ENCODE measurements at regions not wholly inside any gene's neighbourhood (a gene's known extent, or its start where the extent isn't known, plus 50 kb on each side); places are given as distances from the start of the nearest gene placed in this dataset.

GRCh38 chr7:113730309-113730955 lies 188.4 kb downstream of the PPP1R3A start:
- DNase-seq (ENCODE audit: low read depth): peak; percentile 56
- in situ Hi-C loops (cut with HindIII; ENCODE audit: low pct_unique_long_range_greater_than_20kb, low sequenced_read_pairs): no loop called here

GRCh38 chr7:113727486-113727885 lies 191.3 kb downstream of the PPP1R3A start:
- in situ Hi-C loops (cut with HindIII; ENCODE audit: low pct_unique_long_range_greater_than_20kb, low sequenced_read_pairs): no loop called here
- no peak for DNase-seq (ENCODE audit: low read depth)

GRCh38 chr7:113722006-113722405 lies 196.8 kb downstream of the PPP1R3A start:
- in situ Hi-C loops (cut with HindIII; ENCODE audit: low pct_unique_long_range_greater_than_20kb, low sequenced_read_pairs): no loop called here
- no peak for DNase-seq (ENCODE audit: low read depth)

GRCh38 chr7:113717739-113718138 lies 201.1 kb downstream of the PPP1R3A start:
- no peak for DNase-seq (ENCODE audit: low read depth)
- in situ Hi-C loops (cut with HindIII; ENCODE audit: low pct_unique_long_range_greater_than_20kb, low sequenced_read_pairs): no loop called here

- in situ Hi-C loops (cut with HindIII; ENCODE audit: low pct_unique_long_range_greater_than_20kb, low sequenced_read_pairs): no loop called here
These were observed 202.6 kb downstream of the PPP1R3A start for GRCh38 chr7:113715981-113716856.

GRCh38 chr7:113715262-113715661 lies 203.5 kb downstream of the PPP1R3A start:
- no peak for DNase-seq (ENCODE audit: low read depth)
- in situ Hi-C loops (cut with HindIII; ENCODE audit: low pct_unique_long_range_greater_than_20kb, low sequenced_read_pairs): no loop called here

More at GRCh38 chr7:113715981-113716856, 202.6 kb downstream of the PPP1R3A start:
- DNase-seq (ENCODE audit: low read depth): no peak

GRCh38 chr7:113710310-113711096 lies 208.3 kb downstream of the PPP1R3A start:
- in situ Hi-C loops (cut with HindIII; ENCODE audit: low pct_unique_long_range_greater_than_20kb, low sequenced_read_pairs): no loop called here
- peak; percentile 50 for DNase-seq (ENCODE audit: low read depth)

- no peak for DNase-seq (ENCODE audit: low read depth)
- in situ Hi-C loops (cut with HindIII; ENCODE audit: low pct_unique_long_range_greater_than_20kb, low sequenced_read_pairs): no loop called here
These were observed 213.4 kb downstream of the PPP1R3A start for GRCh38 chr7:113705439-113705838.

- in situ Hi-C loops (cut with HindIII; ENCODE audit: low pct_unique_long_range_greater_than_20kb, low sequenced_read_pairs): no loop called here
- peak; percentile 13 for DNase-seq (ENCODE audit: low read depth)
These were observed 220.1 kb downstream of the PPP1R3A start for GRCh38 chr7:113698556-113699220.

GRCh38 chr7:113694149-113694548 lies 224.7 kb downstream of the PPP1R3A start:
- no peak for DNase-seq (ENCODE audit: low read depth)
- in situ Hi-C loops (cut with HindIII; ENCODE audit: low pct_unique_long_range_greater_than_20kb, low sequenced_read_pairs): no loop called here

GRCh38 chr7:113684165-113684564 lies 234.6 kb downstream of the PPP1R3A start:
- in situ Hi-C loops (cut with HindIII; ENCODE audit: low pct_unique_long_range_greater_than_20kb, low sequenced_read_pairs): no loop called here
- DNase-seq (ENCODE audit: low read depth): no peak

GRCh38 chr7:113677811-113678210 lies 241.0 kb downstream of the PPP1R3A start:
- no peak for DNase-seq (ENCODE audit: low read depth)
- in situ Hi-C loops (cut with HindIII; ENCODE audit: low pct_unique_long_range_greater_than_20kb, low sequenced_read_pairs): no loop called here

GRCh38 chr7:113664867-113665266 lies 253.9 kb downstream of the PPP1R3A start:
- in situ Hi-C loops (cut with HindIII; ENCODE audit: low pct_unique_long_range_greater_than_20kb, low sequenced_read_pairs): no loop called here
- no peak for DNase-seq (ENCODE audit: low read depth)

- no peak for DNase-seq (ENCODE audit: low read depth)
- in situ Hi-C loops (cut with HindIII; ENCODE audit: low pct_unique_long_range_greater_than_20kb, low sequenced_read_pairs): no loop called here
These were observed 259.4 kb downstream of the PPP1R3A start for GRCh38 chr7:113659416-113659815.

GRCh38 chr7:113657603-113658002 lies 261.2 kb downstream of the PPP1R3A start:
- no peak for DNase-seq (ENCODE audit: low read depth)
- in situ Hi-C loops (cut with HindIII; ENCODE audit: low pct_unique_long_range_greater_than_20kb, low sequenced_read_pairs): no loop called here

GRCh38 chr7:113652501-113652900 lies 266.3 kb downstream of the PPP1R3A start:
- in situ Hi-C loops (cut with HindIII; ENCODE audit: low pct_unique_long_range_greater_than_20kb, low sequenced_read_pairs): no loop called here
- DNase-seq (ENCODE audit: low read depth): no peak

- DNase-seq (ENCODE audit: low read depth): no peak
- in situ Hi-C loops (cut with HindIII; ENCODE audit: low pct_unique_long_range_greater_than_20kb, low sequenced_read_pairs): no loop called here
These were observed 269.3 kb downstream of the PPP1R3A start for GRCh38 chr7:113649556-113649955.

- DNase-seq (ENCODE audit: low read depth): no peak
- in situ Hi-C loops (cut with HindIII; ENCODE audit: low pct_unique_long_range_greater_than_20kb, low sequenced_read_pairs): no loop called here
These were observed 279.6 kb downstream of the PPP1R3A start for GRCh38 chr7:113639221-113639620.
